H1 (cell line): ENCODE measurements at regions not wholly inside any gene's neighbourhood (a gene's known extent, or its start where the extent isn't known, plus 50 kb on each side); places are given as distances from the start of the nearest gene placed in this dataset.

ENCODE experiments used
- CTCF ChIA-PET: fragments of 300-600 bp; sonication (Branson Sonifier 250); formaldehyde crosslinking; loops from one replicate; lab custom pipeline; 2021; ENCODE audit not compliant: partially characterized antibody; lab: Charles Lee
- POLR2A ChIA-PET: fragments of 300-600 bp; sonication (Branson Sonifier 250); formaldehyde crosslinking; loops from one replicate; lab custom pipeline; 2021; ENCODE audit warnings: inconsistent platforms; ENCODE audit not compliant: partially characterized antibody; lab: Charles Lee
- DNase-seq, 2 experiments: peaks; one replicate each; pipeline versions ENCODE4 v3.0.0 to v3.0.0-alpha.2; 2010 to 2022; ENCODE audit warnings: low spot score in 2 of 2, low read depth in 1 of 2, mixed read lengths in 1 of 2
- FAIRE-seq: peaks from 2 replicates; lab custom pipeline; 2011; peaks lifted over from hg19 to GRCh38; lab: Jason Lieb, UNC
- H2AFZ ChIP-seq: 2 replicates; pipeline ENCODE4 v1.8.1; 2012; ENCODE audit warnings: low read length, inconsistent platforms
- H2AK5ac ChIP-seq: 2 replicates; pipeline ENCODE4 v1.6.1; 2013; ENCODE audit warnings: low read depth, low read length
- H2BK120ac ChIP-seq: replicated peaks from 2 replicates; pipeline ENCODE3; 2013; ENCODE audit warnings: low read depth, low read length, inconsistent platforms
- H2BK12ac ChIP-seq: 2 replicates; pipeline ENCODE4 v1.6.1; 2013; ENCODE audit warnings: low read depth, low read length
- H2BK15ac ChIP-seq: 2 replicates; pipeline ENCODE4 v1.6.1; 2013; ENCODE audit warnings: low read length
- H2BK20ac ChIP-seq: 2 replicates; pipeline ENCODE4 v1.6.1; 2013; ENCODE audit warnings: low read length
- H2BK5ac ChIP-seq: 2 replicates; pipeline ENCODE4 v1.6.1; 2013; ENCODE audit warnings: low read depth, low read length
- H3K14ac ChIP-seq: 2 replicates; pipeline ENCODE4 v1.6.1; 2013; ENCODE audit warnings: inconsistent platforms; ENCODE audit not compliant: insufficient read length
- H3K18ac ChIP-seq: 2 replicates; pipeline ENCODE4 v1.6.1; 2013; ENCODE audit warnings: low read length; ENCODE audit errors: extremely low read depth
- H3K23ac ChIP-seq: 2 replicates; pipeline ENCODE4 v1.6.1; 2013; ENCODE audit warnings: inconsistent platforms; ENCODE audit not compliant: insufficient read length
- H3K23me2 ChIP-seq: 2 replicates; pipeline ENCODE4 v1.6.1; 2013; ENCODE audit warnings: low read depth, low read length
- H3K27ac ChIP-seq: 2 replicates; pipeline ENCODE4 v1.6.1; 2011; ENCODE audit warnings: low read depth, low read length, inconsistent platforms
- H3K27me3 ChIP-seq, 4 experiments: replicated peaks in 1 of 4; 1 replicate in 1 of 4; 2 replicates in 3 of 4; pipeline versions ENCODE4 v1.6.1 to v1.8.1; 2011 to 2013; ENCODE audit warnings: low read length in 3 of 4, mild to moderate bottlenecking in 3 of 4, inconsistent platforms in 2 of 4, mixed read lengths in 2 of 4, moderate library complexity in 1 of 4; ENCODE audit not compliant: control insufficient read depth in 3 of 4, insufficient read depth in 3 of 4; ENCODE audit errors: extremely low read depth in 1 of 4
- H3K36me3 ChIP-seq, 4 experiments: 2 replicates each; pipeline versions ENCODE4 v1.6.1 to v1.8.1; 2011 to 2013; ENCODE audit warnings: mild to moderate bottlenecking in 4 of 4, low read length in 3 of 4, moderate library complexity in 2 of 4, control low read depth in 1 of 4, inconsistent platforms in 1 of 4; ENCODE audit not compliant: insufficient read depth in 4 of 4, control insufficient read depth in 2 of 4
- H3K4ac ChIP-seq: replicated peaks from 2 replicates; pipeline ENCODE3; 2013; ENCODE audit warnings: low read length, low read depth, mixed read lengths, inconsistent platforms; ENCODE audit not compliant: insufficient read length
- H3K4me1 ChIP-seq, 4 experiments: replicated peaks in 1 of 4; 1 replicate in 1 of 4; 2 replicates in 3 of 4; pipeline versions ENCODE4 v1.6.1 to v1.8.1; 2011 to 2013; ENCODE audit warnings: low read length in 3 of 4, inconsistent platforms in 2 of 4, mixed read lengths in 1 of 4; ENCODE audit not compliant: insufficient read depth in 4 of 4, control insufficient read depth in 3 of 4
- H3K4me2 ChIP-seq, 2 experiments: 2 replicates each; pipeline versions ENCODE4 v1.6.1 to v1.8.1; 2011 to 2013; ENCODE audit warnings: low read depth in 2 of 2, low read length in 2 of 2, control low read depth in 1 of 2, inconsistent platforms in 1 of 2, mild to moderate bottlenecking in 1 of 2; ENCODE audit not compliant: insufficient read depth in 1 of 2
- H3K4me3 ChIP-seq, 4 experiments: fragments of 200-600, 300-600 bp in 1 of 4; sonication (generic), shearing (Covaris generic), sonication (Bioruptor Twin) in 1 of 4; 2 replicates each; pipeline versions ENCODE4 v1.5.1 to v1.8.1; 2011 to 2016; ENCODE audit warnings: low read length in 4 of 4, low read depth in 3 of 4, control low read depth in 2 of 4, inconsistent platforms in 2 of 4, mild to moderate bottlenecking in 2 of 4, mixed read lengths in 1 of 4, moderate library complexity in 1 of 4; ENCODE audit not compliant: insufficient read depth in 2 of 4; ENCODE audit errors: extremely low read depth in 1 of 4
- H3K56ac ChIP-seq: replicated peaks from 2 replicates; pipeline ENCODE3; 2013; ENCODE audit warnings: low read depth, mild to moderate bottlenecking, mixed read lengths, low read length, inconsistent platforms; ENCODE audit not compliant: insufficient read length
- H3K79me1 ChIP-seq: 2 replicates; pipeline ENCODE4 v1.6.1; 2013; ENCODE audit warnings: low read depth, low read length, control low read depth
- H3K79me2 ChIP-seq, 2 experiments: 2 replicates each; pipeline versions ENCODE4 v1.6.1 to v1.8.1; 2012 to 2013; ENCODE audit warnings: low read length in 2 of 2, mild to moderate bottlenecking in 2 of 2, inconsistent platforms in 1 of 2; ENCODE audit not compliant: insufficient read depth in 2 of 2, control insufficient read depth in 1 of 2
- H3K9ac ChIP-seq, 4 experiments: replicated peaks in 1 of 4; 1 replicate in 1 of 4; 2 replicates in 3 of 4; pipeline versions ENCODE4 v1.6.1 to v1.8.1; 2011 to 2013; ENCODE audit warnings: low read depth in 3 of 4, low read length in 3 of 4, control low read depth in 2 of 4, mild to moderate bottlenecking in 2 of 4, moderate library complexity in 2 of 4, inconsistent platforms in 1 of 4; ENCODE audit errors: extremely low read depth in 1 of 4
- H3K9me3 ChIP-seq, 2 experiments: 2 replicates each; pipeline versions ENCODE4 v1.6.1 to v1.8.1; 2012 to 2013; ENCODE audit warnings: mild to moderate bottlenecking in 2 of 2, moderate library complexity in 2 of 2, control low read depth in 1 of 2, inconsistent platforms in 1 of 2, low read depth in 1 of 2, low read length in 1 of 2, mixed read lengths in 1 of 2; ENCODE audit not compliant: insufficient read depth in 2 of 2
- H4K20me1 ChIP-seq, 2 experiments: replicated peaks in 1 of 2; 2 replicates each; pipeline versions ENCODE3 to v1.8.1; 2011 to 2013; ENCODE audit warnings: inconsistent platforms in 2 of 2, low read length in 2 of 2, mild to moderate bottlenecking in 1 of 2; ENCODE audit not compliant: insufficient read depth in 2 of 2, control insufficient read depth in 1 of 2
- H4K5ac ChIP-seq: 2 replicates; pipeline ENCODE4 v1.6.1; 2013; ENCODE audit warnings: low read length, low read depth, mixed read lengths, inconsistent platforms; ENCODE audit not compliant: insufficient read length
- H4K8ac ChIP-seq: 2 replicates; pipeline ENCODE4 v1.8.0; 2013; ENCODE audit warnings: mild to moderate bottlenecking, moderate library complexity, low read length, inconsistent platforms; ENCODE audit not compliant: insufficient read depth; ENCODE audit errors: extremely low read depth
- H4K91ac ChIP-seq: replicated peaks from 2 replicates; pipeline ENCODE3; 2013; ENCODE audit warnings: low read length, mixed read lengths, inconsistent platforms; ENCODE audit not compliant: insufficient read length
- BCL11A ChIP-seq, 2 experiments: IDR thresholded peaks; one replicate each; pipeline ENCODE4 v1.6.1; 2011; ENCODE audit warnings: low read depth in 2 of 2, low read length in 2 of 2, mild to moderate bottlenecking in 2 of 2
- CBX8 ChIP-seq: fragments of 300-800, 300-1000 bp; sonication (generic); IDR thresholded peaks from 2 replicates; pipeline ENCODE4 v1.7.1; 2016; ENCODE audit warnings: low read depth, low read length, borderline replicate concordance
- EP300 ChIP-seq, 2 experiments: IDR thresholded peaks; 1 replicate in 1 of 2; 2 replicates in 1 of 2; pipeline ENCODE4 v1.6.1; 2011 to 2012; ENCODE audit warnings: low read depth in 2 of 2, low read length in 2 of 2, mild to moderate bottlenecking in 2 of 2, borderline replicate concordance in 1 of 2, inconsistent platforms in 1 of 2, moderate library complexity in 1 of 2
- NRF1 ChIP-seq: IDR thresholded peaks from 2 replicates; pipeline ENCODE4 v1.6.1; 2011; ENCODE audit warnings: mild to moderate bottlenecking, low read depth, low read length, improper control_type of control experiment
- SAP30 ChIP-seq: fragments of 300-600 bp; sonication (generic); IDR thresholded peaks from 2 replicates; pipeline ENCODE4 v1.7.1; 2012; ENCODE audit warnings: low read length, moderate library complexity, mild to moderate bottlenecking, inconsistent platforms; ENCODE audit not compliant: insufficient read depth, insufficient replicate concordance
- TBP ChIP-seq: IDR thresholded peaks from 2 replicates; pipeline ENCODE4 v1.6.1; 2011; ENCODE audit warnings: low read depth, low read length, improper control_type of control experiment
- TCF12 ChIP-seq: IDR thresholded peaks from 2 replicates; pipeline ENCODE4 v1.6.1; 2011; ENCODE audit warnings: low read depth, mild to moderate bottlenecking, low read length
- WGBS, 2 experiments: shearing (Covaris generic) in 1 of 2; methylation state at CpG; one replicate each; pipeline versions ENCODE4 v1.1.6 to v1.1.7; 2013 to 2015; ENCODE audit warnings: low lambda C conversion rate in 2 of 2, mixed read lengths in 2 of 2, inconsistent platforms in 1 of 2, low coverage in 1 of 2, missing lambda C conversion rate in 1 of 2; ENCODE audit not compliant: insufficient replicate concordance in 2 of 2, insufficient coverage in 1 of 2, insufficient read length in 1 of 2; ENCODE audit errors: extremely low coverage in 1 of 2, missing lambda C conversion rate in 1 of 2; 5-methylcytosine and 5-hydroxymethylcytosine counted together

- H3K23ac ChIP-seq, result no peak overlapping the region
- H3K4ac ChIP-seq, result no peak overlapping the region
- DNase-seq (no peak), FAIRE-seq (no peak)
- no peaks in the 10 kb centered on the region for H3K79me1 ChIP-seq
- H2AK5ac ChIP-seq, result no peak overlapping the region
- no peak overlapping the region for H4K5ac ChIP-seq
- H3K36me3 ChIP-seq, result no peaks in the 10 kb centered on the region; a peak in 1 of 8 replicates
- H2BK5ac ChIP-seq, result no peak overlapping the region
- no peak overlapping the region for H3K56ac ChIP-seq
- H2BK20ac ChIP-seq, result no peak overlapping the region
- WGBS, 2 experiments, result 90% methylated on average over 4 of the region's 4 CpGs; no CpG with 5 or more reads in 1 of the 2 experiments
- no peak overlapping the region for H3K9ac ChIP-seq
- H3K4me3 ChIP-seq, result no peak overlapping the region
- no peaks in the 10 kb centered on the region for H3K4me1 ChIP-seq
- no peak overlapping the region for H2BK12ac ChIP-seq
- H2BK120ac ChIP-seq, result no peak overlapping the region
- H4K20me1 ChIP-seq, result no peaks in the 10 kb centered on the region
- H4K8ac ChIP-seq, result no peak overlapping the region
- no peak overlapping the region for H2AFZ ChIP-seq
- no peak overlapping the region for H2BK15ac ChIP-seq
- no peak overlapping the region for H3K27ac ChIP-seq
- ChIA-PET POLR2A (no interaction called here), CTCF (interaction anchor here (0.7 to 2.4 kb wide), 2 partner anchors 10 to 12 kb away, joined by 3 to 6 read pairs; no protein-coding TSS in a partner anchor)
- H3K14ac ChIP-seq, result no peak overlapping the region
- H4K91ac ChIP-seq, result no peak overlapping the region
- H3K4me2 ChIP-seq, result no peak overlapping the region
- H3K27me3 ChIP-seq, result no peaks in the 10 kb centered on the region
- no peak overlapping the region for H3K18ac ChIP-seq
- no peaks in the 10 kb centered on the region for H3K23me2 ChIP-seq
- TF ChIP-seq BCL11A (IDR thresholded peaks at IDR 0.05; ENCODE audit: low read depth in 2 of 2, low read length in 2 of 2), result no peak
- TF ChIP-seq EP300 (IDR thresholded peaks at IDR 0.05; ENCODE audit: borderline replicate concordance in 1 of 2, low read depth in 2 of 2, low read length in 2 of 2), result no peak
- no peak for TF ChIP-seq TCF12
- no peak for TF ChIP-seq SAP30
- no peak for TF ChIP-seq CBX8
- TF ChIP-seq TBP, result no peak
- TF ChIP-seq NRF1, result no peak
- H3K79me2 ChIP-seq, result no peaks in the 10 kb centered on the region
- peaks cover 6 to 10% of the 10 kb centered on the region in 2 experiments for H3K9me3 ChIP-seq
These were observed 57.4 kb upstream of the SLC5A12 start for GRCh38 chr11:26779074-26779865.
